Stimulated activated naive CD8-positive, alpha-beta T cell treated with anti-CD3 and anti-CD28 coated beads, Interleukin-15, Interleukin-2, amounts not matched to agents 100 ng/mL and 50 ng/mL, for 24 hours (primary cell): ENCODE measurements at regions not wholly inside any gene's neighbourhood (a gene's known extent, or its start where the extent isn't known, plus 50 kb on each side); places are given as distances from the start of the nearest gene placed in this dataset.

ENCODE experiments used
- H3K27ac Mint-ChIP-seq: one replicate; pipeline ENCODE4 v1.8.0; 2021; ENCODE audit warnings: mild to moderate bottlenecking, mixed read lengths
- H3K27me3 Mint-ChIP-seq: one replicate; pipeline ENCODE4 v1.8.0; 2021; ENCODE audit warnings: mixed read lengths
- H3K36me3 Mint-ChIP-seq: one replicate; pipeline ENCODE4 v1.8.0; 2021; ENCODE audit warnings: low read depth, mixed read lengths
- H3K4me1 Mint-ChIP-seq: one replicate; pipeline ENCODE4 v1.8.0; 2021; ENCODE audit warnings: low read depth, mixed read lengths
- H3K4me3 Mint-ChIP-seq: one replicate; pipeline ENCODE4 v1.8.0; 2021; ENCODE audit warnings: mild to moderate bottlenecking, mixed read lengths
- H3K9me3 Mint-ChIP-seq: one replicate; pipeline ENCODE4 v1.8.0; 2021; ENCODE audit warnings: mixed read lengths

- no peaks in the 10 kb centered on the region for H3K4me1 Mint-ChIP-seq
- H3K9me3 Mint-ChIP-seq: peaks cover 4% of the 10 kb centered on the region
- H3K36me3 Mint-ChIP-seq: no peaks in the 10 kb centered on the region
- H3K4me3 Mint-ChIP-seq: no peak overlapping the region
- H3K27me3 Mint-ChIP-seq: peaks cover 3% of the 10 kb centered on the region
- H3K27ac Mint-ChIP-seq: no peak overlapping the region
These were observed 907.8 kb downstream of the NTRK3 start for GRCh38 chr15:87348746-87349145.

DNA sequence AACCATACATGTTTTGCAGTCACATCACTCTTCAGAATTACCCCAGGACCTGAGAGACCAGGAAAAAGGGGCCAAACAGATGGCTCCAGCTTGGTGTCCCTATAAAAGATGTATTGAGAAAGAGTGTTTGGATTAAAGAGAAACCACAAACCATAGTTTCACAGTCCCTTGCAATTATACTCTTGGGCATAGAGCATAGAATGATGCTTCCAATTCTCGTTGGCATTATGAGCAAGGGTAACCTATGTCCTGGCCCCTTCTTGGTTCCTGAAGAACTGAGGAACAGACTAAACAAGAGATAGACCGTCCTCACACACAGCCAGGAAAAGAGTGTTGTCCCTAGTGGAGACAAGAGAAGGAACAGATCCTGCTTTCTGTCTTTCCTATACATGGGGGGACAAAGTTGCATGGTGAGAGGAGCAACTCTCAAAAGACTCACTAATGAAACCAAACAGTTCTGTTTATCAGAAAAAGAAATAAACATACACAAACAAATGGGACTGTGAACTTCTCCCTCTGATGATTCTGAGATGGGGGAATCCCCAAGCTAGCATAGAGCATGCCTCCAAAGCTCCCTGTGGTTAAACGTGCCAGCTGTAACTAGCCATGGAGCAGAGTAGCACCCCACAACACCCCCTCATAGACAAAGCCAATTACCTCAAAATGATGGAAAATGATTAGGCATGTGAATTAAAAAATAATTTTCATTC, 908.6 kb downstream of the NTRK3 start:
- H3K27ac Mint-ChIP-seq: no peak overlapping the region
- H3K9me3 Mint-ChIP-seq: peaks cover 4% of the 10 kb centered on the region
- H3K4me3 Mint-ChIP-seq: no peak overlapping the region
- no peaks in the 10 kb centered on the region for H3K4me1 Mint-ChIP-seq
- peaks cover 3% of the 10 kb centered on the region for H3K27me3 Mint-ChIP-seq
- no peaks in the 10 kb centered on the region for H3K36me3 Mint-ChIP-seq

DNA sequence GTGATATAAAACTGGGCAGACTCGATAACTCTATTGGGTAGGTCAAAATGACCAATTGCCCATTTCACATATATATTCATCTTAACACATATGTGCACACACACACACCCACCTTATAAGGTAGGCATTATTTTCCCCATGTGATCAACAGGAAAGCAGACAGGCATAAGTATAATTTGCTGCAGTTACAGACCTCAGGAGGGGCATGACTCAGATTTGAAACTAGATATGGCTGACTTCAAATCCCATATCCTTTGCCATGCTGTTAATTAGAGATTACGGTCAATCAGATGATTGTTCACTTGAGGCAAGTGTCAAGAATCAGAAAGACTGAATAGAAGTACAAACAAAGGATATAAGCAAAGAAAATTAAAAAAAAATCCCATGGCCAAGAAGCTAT, 910.6 kb downstream of the NTRK3 start:
- peaks cover 7% of the 10 kb centered on the region for H3K9me3 Mint-ChIP-seq
- no peak overlapping the region for H3K27ac Mint-ChIP-seq
- H3K27me3 Mint-ChIP-seq: peaks cover 3% of the 10 kb centered on the region
- H3K36me3 Mint-ChIP-seq: no peaks in the 10 kb centered on the region
- no peak overlapping the region for H3K4me3 Mint-ChIP-seq
- no peaks in the 10 kb centered on the region for H3K4me1 Mint-ChIP-seq

DNA sequence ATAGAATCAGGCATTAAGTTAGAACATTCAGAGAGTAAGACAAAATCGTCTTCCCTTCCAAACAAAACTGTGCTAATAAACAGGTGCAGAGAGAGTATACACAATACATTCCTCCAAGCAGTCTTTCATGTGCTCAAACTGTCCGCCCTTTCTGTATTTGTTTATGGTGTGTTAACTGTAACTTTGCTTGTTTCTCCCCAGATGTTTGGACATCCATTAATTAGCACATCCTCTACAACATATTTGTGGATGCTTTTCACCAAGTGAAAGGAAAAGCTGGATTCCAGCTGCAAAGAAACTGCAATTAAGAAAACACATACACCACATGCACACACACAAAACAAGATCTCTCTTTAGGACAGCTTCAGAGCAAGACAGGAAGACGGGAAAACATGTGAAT, 912.6 kb downstream of the NTRK3 start:
- no peak overlapping the region for H3K4me3 Mint-ChIP-seq
- peaks cover 3% of the 10 kb centered on the region for H3K27me3 Mint-ChIP-seq
- no peak overlapping the region for H3K27ac Mint-ChIP-seq
- H3K4me1 Mint-ChIP-seq: no peaks in the 10 kb centered on the region
- H3K36me3 Mint-ChIP-seq: no peaks in the 10 kb centered on the region
- H3K9me3 Mint-ChIP-seq: peaks cover 7% of the 10 kb centered on the region

DNA sequence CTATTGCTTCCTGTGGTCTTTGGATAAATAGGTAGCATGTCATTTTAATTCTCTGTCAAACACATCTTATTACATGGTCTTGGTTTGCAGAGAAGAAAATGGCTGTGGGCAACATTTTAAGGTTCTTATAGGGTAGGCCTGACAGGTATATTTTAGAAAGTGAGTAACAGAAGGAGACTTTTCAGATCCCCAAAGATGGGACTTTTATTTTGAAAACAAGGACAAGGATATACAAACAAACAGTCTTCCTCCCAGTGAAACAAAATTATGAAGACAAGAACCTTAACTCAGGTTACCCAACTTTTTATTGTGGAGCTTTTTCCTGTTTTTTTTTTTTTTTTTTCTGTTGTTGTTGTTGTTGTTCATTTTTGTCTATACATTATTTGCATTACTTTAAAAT, 916.2 kb downstream of the NTRK3 start:
- no peaks in the 10 kb centered on the region for H3K4me1 Mint-ChIP-seq
- peaks cover 5% of the 10 kb centered on the region for H3K27me3 Mint-ChIP-seq
- H3K4me3 Mint-ChIP-seq: no peak overlapping the region
- H3K27ac Mint-ChIP-seq: no peak overlapping the region
- no peaks in the 10 kb centered on the region for H3K36me3 Mint-ChIP-seq
- peaks cover 7% of the 10 kb centered on the region for H3K9me3 Mint-ChIP-seq

GRCh38 chr15:87326269-87326668, 930.3 kb downstream of the NTRK3 start:
- Mint-ChIP-seq H3K4me3 (no peak overlapping the region), H3K27ac (no peak overlapping the region), H3K36me3 (no peaks in the 10 kb centered on the region), H3K27me3 (no peaks in the 10 kb centered on the region), H3K4me1 (no peaks in the 10 kb centered on the region), H3K9me3 (no peaks in the 10 kb centered on the region)

DNA sequence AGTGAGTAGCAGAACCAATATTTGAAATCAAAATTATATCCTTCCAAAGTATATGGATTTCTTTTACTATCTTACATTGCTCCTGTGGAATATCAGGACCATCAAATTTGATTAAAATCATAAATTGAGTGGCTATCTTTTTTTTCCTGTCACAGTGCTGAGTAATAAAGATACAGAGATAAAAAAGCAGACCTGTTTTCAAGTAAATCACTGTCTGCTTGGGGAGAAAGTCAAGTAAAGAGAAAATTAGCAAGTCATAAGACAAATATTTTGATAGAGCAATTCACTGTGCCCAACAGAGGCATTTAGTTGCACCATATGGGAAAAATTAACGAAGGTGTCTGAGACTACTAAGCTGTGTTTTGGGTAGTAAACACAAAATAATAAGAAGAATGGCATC, 933.7 kb downstream of the NTRK3 start:
- Mint-ChIP-seq H3K4me3 (no peak overlapping the region), H3K9me3 (peaks cover 7% of the 10 kb centered on the region), H3K4me1 (no peaks in the 10 kb centered on the region), H3K27ac (no peak overlapping the region), H3K27me3 (no peaks in the 10 kb centered on the region), H3K36me3 (no peaks in the 10 kb centered on the region)

- Mint-ChIP-seq H3K4me3 (no peak overlapping the region), H3K27me3 (no peaks in the 10 kb centered on the region), H3K36me3 (no peaks in the 10 kb centered on the region), H3K4me1 (no peaks in the 10 kb centered on the region), H3K9me3 (peaks cover 8% of the 10 kb centered on the region), H3K27ac (no peak overlapping the region)
These were observed 934.3 kb downstream of the NTRK3 start for GRCh38 chr15:87322265-87322664.

DNA sequence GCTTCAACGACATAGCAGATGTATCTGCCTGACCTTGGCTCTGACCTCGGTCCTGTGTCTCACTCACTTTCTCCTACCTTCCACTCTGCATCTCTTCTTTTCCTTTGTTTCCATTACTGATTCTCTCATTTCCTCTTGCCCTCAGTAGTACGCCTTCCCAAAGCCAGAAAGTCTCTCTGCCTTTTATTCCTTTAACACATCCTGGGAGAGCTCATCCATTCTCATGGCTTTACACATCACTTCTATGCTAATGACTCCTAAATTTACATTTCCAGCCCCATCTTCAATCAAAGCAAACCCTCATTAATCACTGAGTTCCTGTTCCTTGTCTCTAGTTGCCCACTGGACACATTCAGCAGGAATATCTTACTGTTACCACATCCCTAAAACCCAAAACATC, 938.6 kb downstream of the NTRK3 start:
- Mint-ChIP-seq H3K4me1 (no peaks in the 10 kb centered on the region), H3K4me3 (no peak overlapping the region), H3K27ac (no peak overlapping the region), H3K9me3 (peaks cover 13% of the 10 kb centered on the region), H3K27me3 (no peaks in the 10 kb centered on the region), H3K36me3 (no peaks in the 10 kb centered on the region)

DNA sequence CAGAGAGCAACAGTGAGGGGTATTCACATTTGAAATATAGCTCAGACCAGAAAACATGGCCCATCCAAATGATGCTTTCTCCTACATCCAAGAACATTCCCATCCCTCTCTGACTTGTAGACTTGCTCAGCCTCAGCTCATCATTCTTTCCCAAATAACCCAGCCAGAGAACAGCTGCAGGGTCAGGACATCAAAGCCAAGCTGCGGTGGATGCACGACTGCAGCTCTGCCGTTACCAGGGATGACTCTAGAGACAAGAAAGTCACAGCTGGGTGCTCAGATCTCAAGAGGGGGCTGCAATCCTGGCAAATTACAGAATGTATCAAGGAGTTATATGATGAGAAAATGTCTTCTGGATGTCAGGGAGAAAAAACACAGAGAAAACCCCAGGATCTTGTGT, 944.3 kb downstream of the NTRK3 start:
- Mint-ChIP-seq H3K27me3 (no peaks in the 10 kb centered on the region), H3K27ac (no peak overlapping the region), H3K36me3 (no peaks in the 10 kb centered on the region), H3K9me3 (peaks cover 16% of the 10 kb centered on the region), H3K4me1 (no peaks in the 10 kb centered on the region), H3K4me3 (no peak overlapping the region)

GRCh38 chr15:87300146-87300545, 956.4 kb downstream of the NTRK3 start:
- H3K4me1 Mint-ChIP-seq: no peaks in the 10 kb centered on the region
- no peak overlapping the region for H3K4me3 Mint-ChIP-seq
- no peaks in the 10 kb centered on the region for H3K27me3 Mint-ChIP-seq
- H3K36me3 Mint-ChIP-seq: no peaks in the 10 kb centered on the region
- H3K9me3 Mint-ChIP-seq: no peaks in the 10 kb centered on the region
- H3K27ac Mint-ChIP-seq: no peak overlapping the region

DNA sequence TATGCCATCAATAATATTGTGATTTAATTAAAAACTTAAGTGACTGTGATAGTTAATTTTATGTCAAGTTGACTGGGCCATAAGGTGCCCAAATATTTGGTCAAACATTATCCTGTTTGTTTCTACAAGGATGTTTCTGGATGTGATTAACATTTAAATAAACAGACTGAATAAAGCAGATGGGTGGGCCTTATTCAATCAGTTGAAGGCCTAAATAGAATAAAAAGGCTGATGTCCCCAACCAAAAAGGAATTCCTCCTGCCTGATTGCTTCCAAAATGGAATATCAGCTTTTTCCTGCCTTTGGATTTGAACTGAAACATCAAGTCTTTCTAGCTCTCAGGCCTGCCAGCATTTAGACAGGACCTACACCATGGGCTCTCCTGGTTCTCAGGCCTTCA, 961.7 kb downstream of the NTRK3 start:
- H3K27ac Mint-ChIP-seq: no peak overlapping the region
- H3K36me3 Mint-ChIP-seq: no peaks in the 10 kb centered on the region
- H3K9me3 Mint-ChIP-seq: no peaks in the 10 kb centered on the region
- no peak overlapping the region for H3K4me3 Mint-ChIP-seq
- no peaks in the 10 kb centered on the region for H3K27me3 Mint-ChIP-seq
- no peaks in the 10 kb centered on the region for H3K4me1 Mint-ChIP-seq

GRCh38 chr15:87293031-87293430, 963.5 kb downstream of the NTRK3 start:
- Mint-ChIP-seq H3K27ac (no peak overlapping the region), H3K27me3 (no peaks in the 10 kb centered on the region), H3K36me3 (no peaks in the 10 kb centered on the region), H3K4me3 (no peak overlapping the region), H3K4me1 (no peaks in the 10 kb centered on the region), H3K9me3 (no peaks in the 10 kb centered on the region)

GRCh38 chr15:87287156-87287555, 969.4 kb downstream of the NTRK3 start:
- no peaks in the 10 kb centered on the region for H3K36me3 Mint-ChIP-seq
- H3K27me3 Mint-ChIP-seq: no peaks in the 10 kb centered on the region
- peaks cover 10% of the 10 kb centered on the region for H3K9me3 Mint-ChIP-seq
- no peak overlapping the region for H3K27ac Mint-ChIP-seq
- no peaks in the 10 kb centered on the region for H3K4me1 Mint-ChIP-seq
- no peak overlapping the region for H3K4me3 Mint-ChIP-seq

DNA sequence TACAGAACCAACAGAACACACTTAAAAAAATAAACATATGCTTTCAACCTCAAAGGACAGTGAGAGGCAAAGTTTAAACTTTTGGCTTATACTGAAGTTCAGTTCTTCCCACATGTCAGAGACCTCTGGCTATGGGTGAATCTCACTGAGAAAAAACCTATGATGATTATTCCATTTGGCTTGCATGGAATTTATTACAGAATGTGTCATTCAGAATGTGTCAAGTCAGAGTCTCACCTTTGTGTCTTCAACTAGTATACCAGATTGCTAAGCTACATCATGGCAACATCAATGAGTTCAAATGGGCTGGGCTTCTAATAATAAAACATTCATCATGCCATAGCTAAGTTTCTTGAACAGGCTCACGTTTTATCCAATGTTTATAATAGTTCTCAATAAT, 987.0 kb downstream of the NTRK3 start:
- H3K9me3 Mint-ChIP-seq: peaks cover 7% of the 10 kb centered on the region

GRCh38 chr15:87268675-87269074, 987.9 kb downstream of the NTRK3 start:
- H3K27me3 Mint-ChIP-seq: no peaks in the 10 kb centered on the region
- H3K27ac Mint-ChIP-seq: no peak overlapping the region
- no peaks in the 10 kb centered on the region for H3K4me1 Mint-ChIP-seq
- H3K9me3 Mint-ChIP-seq: peaks cover 7% of the 10 kb centered on the region
- H3K36me3 Mint-ChIP-seq: no peaks in the 10 kb centered on the region
- H3K4me3 Mint-ChIP-seq: no peak overlapping the region

More for the DNA sequence above, 987.0 kb downstream of the NTRK3 start:
- Mint-ChIP-seq H3K27me3 (no peaks in the 10 kb centered on the region), H3K27ac (no peak overlapping the region), H3K36me3 (no peaks in the 10 kb centered on the region), H3K4me1 (no peaks in the 10 kb centered on the region), H3K4me3 (no peak overlapping the region)
